Colon (tissue), 2 donors: ENCODE measurements at regions not wholly inside any gene's neighbourhood (a gene's known extent, or its start where the extent isn't known, plus 50 kb on each side); places are given as distances from the start of the nearest gene placed in this dataset.
"Not testable (repeated sequence)": the region's sequence is repeated elsewhere in the genome, so short reads cannot be mapped to it uniquely, and the experiment has no call there.

ENCODE experiments used
- FAIRE-seq: peaks from 2 replicates; lab custom pipeline; 2012; peaks lifted over from hg19 to GRCh38; lab: Jason Lieb, UNC
- donor health status: control.
- donor health status: control.

- FAIRE-seq: no peak
These were observed 345.8 kb upstream of the ADAMTS9 start for GRCh38 chr3:65033576-65033975.

GRCh38 chr3:65030847-65031463, 343.2 kb upstream of the ADAMTS9 start:
- no peak for FAIRE-seq

- FAIRE-seq: no peak
These were observed 342.3 kb upstream of the ADAMTS9 start for GRCh38 chr3:65030014-65030627.

GRCh38 chr3:65029130-65029529, 341.3 kb upstream of the ADAMTS9 start:
- FAIRE-seq: no peak

GRCh38 chr3:65028024-65028423, 340.2 kb upstream of the ADAMTS9 start:
- FAIRE-seq: no peak

- FAIRE-seq: no peak
These were observed 339.5 kb upstream of the ADAMTS9 start for GRCh38 chr3:65027335-65027734.

- no peak for FAIRE-seq
These were observed 338.4 kb upstream of the ADAMTS9 start for GRCh38 chr3:65026151-65026550.

- no peak for FAIRE-seq
These were observed 336.3 kb upstream of the ADAMTS9 start for GRCh38 chr3:65024148-65024547.

- no peak for FAIRE-seq
These were observed 332.7 kb upstream of the ADAMTS9 start for GRCh38 chr3:65020281-65021160.

- no peak for FAIRE-seq
These were observed 331.7 kb upstream of the ADAMTS9 start for GRCh38 chr3:65019443-65020055.

- FAIRE-seq: no peak
These were observed 331.0 kb upstream of the ADAMTS9 start for GRCh38 chr3:65018801-65019200.

- FAIRE-seq: no peak
These were observed 329.6 kb upstream of the ADAMTS9 start for GRCh38 chr3:65017359-65017758.

- FAIRE-seq: no peak
These were observed 327.9 kb upstream of the ADAMTS9 start for GRCh38 chr3:65015711-65016110.

- no peak for FAIRE-seq
These were observed 325.3 kb upstream of the ADAMTS9 start for GRCh38 chr3:65013053-65013452.

GRCh38 chr3:65006300-65006739, 318.5 kb upstream of the ADAMTS9 start:
- FAIRE-seq: no peak

- FAIRE-seq: no peak
These were observed 317.7 kb upstream of the ADAMTS9 start for GRCh38 chr3:65005486-65005885.

- FAIRE-seq: no peak
These were observed 317.0 kb upstream of the ADAMTS9 start for GRCh38 chr3:65004795-65005295.

- no peak for FAIRE-seq
These were observed 316.5 kb upstream of the ADAMTS9 start for GRCh38 chr3:65004306-65004705.

GRCh38 chr3:65001119-65001518, 313.3 kb upstream of the ADAMTS9 start:
- not testable (repeated sequence) for FAIRE-seq

GRCh38 chr3:64998317-64998716, 310.5 kb upstream of the ADAMTS9 start:
- FAIRE-seq: no peak

GRCh38 chr3:64995857-64996551, 308.2 kb upstream of the ADAMTS9 start:
- no peak for FAIRE-seq

- FAIRE-seq: no peak
These were observed 306.0 kb upstream of the ADAMTS9 start for GRCh38 chr3:64993781-64994180.
